Natural killer cell (primary cell): ENCODE measurements at regions not wholly inside any gene's neighbourhood (a gene's known extent, or its start where the extent isn't known, plus 50 kb on each side); places are given as distances from the start of the nearest gene placed in this dataset.

Experiments
- ATAC-seq, 3 donors: fragments of 150-1000 bp in 2 of 3; fragments of 200-7000 bp in 1 of 3; cut with Tn5 transposase; 1 replicate in 1 of 3; 2 replicates in 2 of 3; pipeline ENCODE4 v1.10.0; 2021; ENCODE audit warnings: mild to moderate bottlenecking in 2 of 3, moderate library complexity in 2 of 3
- DNase-seq, 2 donors: peaks; one replicate each; pipeline versions ENCODE4 v3.0.0 to v3.0.0-alpha.2; 2013 to 2021; ENCODE audit warnings: mixed read lengths in 1 of 2
- H3K27ac ChIP-seq: one replicate; pipeline ENCODE4 v1.5.1; 2013; ENCODE audit warnings: mild to moderate bottlenecking, low read length
- H3K27me3 ChIP-seq: one replicate; pipeline ENCODE4 v1.6.1; 2013; ENCODE audit warnings: low read length; ENCODE audit not compliant: control insufficient read depth, insufficient read depth
- H3K36me3 ChIP-seq: one replicate; pipeline ENCODE4 v1.6.1; 2013; ENCODE audit warnings: low read length; ENCODE audit not compliant: control insufficient read depth, insufficient read depth
- H3K4me1 ChIP-seq: one replicate; pipeline ENCODE4 v1.6.1; 2013; ENCODE audit warnings: low read length; ENCODE audit not compliant: control insufficient read depth, insufficient read depth
- H3K4me3 ChIP-seq: one replicate; pipeline ENCODE4 v1.5.1; 2013; ENCODE audit warnings: low read length
- H3K9me3 ChIP-seq: one replicate; pipeline ENCODE4 v1.6.1; 2013; ENCODE audit warnings: low read length; ENCODE audit not compliant: control insufficient read depth, insufficient read depth
- H3K27ac Mint-ChIP-seq, 2 donors: one replicate each; pipeline ENCODE4 v1.8.0; 2022; ENCODE audit warnings: mild to moderate bottlenecking in 2 of 2, mixed read lengths in 2 of 2, moderate library complexity in 1 of 2
- H3K27me3 Mint-ChIP-seq, 2 donors: one replicate each; pipeline ENCODE4 v1.8.0; 2022; ENCODE audit warnings: low read depth in 2 of 2, mixed read lengths in 2 of 2
- H3K36me3 Mint-ChIP-seq: one replicate; pipeline ENCODE4 v1.8.0; 2022; ENCODE audit warnings: mixed read lengths
- H3K4me1 Mint-ChIP-seq, 2 donors: one replicate each; pipeline ENCODE4 v1.8.0; 2022; ENCODE audit warnings: mixed read lengths in 2 of 2
- H3K4me3 Mint-ChIP-seq: one replicate; pipeline ENCODE4 v1.8.0; 2022; ENCODE audit warnings: mild to moderate bottlenecking, moderate library complexity, mixed read lengths
- H3K9me3 Mint-ChIP-seq, 2 donors: one replicate each; pipeline ENCODE4 v1.8.0; 2022; ENCODE audit warnings: mixed read lengths in 2 of 2
- CTCF ChIP-seq: fragments of 200-600 bp; IDR thresholded peaks from one replicate; pipeline ENCODE4 v1.8.0; 2022; ENCODE audit warnings: antibody characterized with exemption
- WGBS: methylation state at CpG from one replicate; pipeline ENCODE4 v1.1.7; 2013; ENCODE audit warnings: missing lambda C conversion rate; ENCODE audit not compliant: insufficient coverage; 5-methylcytosine and 5-hydroxymethylcytosine counted together
- intact Hi-C: fragments of 100-400 bp; cut with micrococcal nuclease; formaldehyde crosslinking; loops from one replicate; pipeline ENCODE4 v1.14.2; 2022

GRCh38 chr4:38411981-38412536 is 251.9 kb upstream of the KLF3 start:
- ATAC-seq = no peak
- H3K27ac ChIP-seq = no peak overlapping the region
- no peak for DNase-seq
- no peaks in the 10 kb centered on the region for H3K27me3 ChIP-seq
- no peaks in the 10 kb centered on the region for H3K9me3 ChIP-seq
- no peaks in the 10 kb centered on the region for H3K4me1 ChIP-seq
- Mint-ChIP-seq H3K9me3 (no peaks in the 10 kb centered on the region), H3K4me3 (no peak overlapping the region), H3K4me1 (peaks cover 0 to 6% of the 10 kb centered on the region in 2 donors), H3K36me3 (no peaks in the 10 kb centered on the region), H3K27me3 (peaks cover 0 to 5% of the 10 kb centered on the region in 2 donors), H3K27ac (no peak overlapping the region)
- no peak overlapping the region for H3K4me3 ChIP-seq
- intact Hi-C loops = no loop called here
- TF ChIP-seq CTCF = no peak
- H3K36me3 ChIP-seq = no peaks in the 10 kb centered on the region
- 76% methylated on average over 5 of the region's 5 CpGs for WGBS

GRCh38 chr4:38413524-38414341 is 250.3 kb upstream of the KLF3 start:
- DNase-seq (no peak), ATAC-seq (no peak)
- Histone ChIP-seq H3K27me3 (no peaks in the 10 kb centered on the region), H3K4me3 (no peak overlapping the region), H3K27ac (no peak overlapping the region), H3K4me1 (no peaks in the 10 kb centered on the region), H3K36me3 (no peaks in the 10 kb centered on the region), H3K9me3 (no peaks in the 10 kb centered on the region)
- H3K36me3 Mint-ChIP-seq = no peaks in the 10 kb centered on the region
- peaks cover 0 to 6% of the 10 kb centered on the region in 2 donors for H3K4me1 Mint-ChIP-seq
- H3K9me3 Mint-ChIP-seq = no peaks in the 10 kb centered on the region
- no peak overlapping the region for H3K27ac Mint-ChIP-seq
- no peak overlapping the region for H3K4me3 Mint-ChIP-seq
- TF ChIP-seq CTCF = no peak
- peaks cover 0 to 5% of the 10 kb centered on the region in 2 donors for H3K27me3 Mint-ChIP-seq
- intact Hi-C loops = no loop called here
- 100% methylated on average over 2 of the region's 2 CpGs for WGBS

GRCh38 chr4:38414410-38414809 is 249.6 kb upstream of the KLF3 start:
- Mint-ChIP-seq H3K4me1 (peaks cover 0 to 6% of the 10 kb centered on the region in 2 donors), H3K9me3 (no peaks in the 10 kb centered on the region), H3K27me3 (peaks cover 0 to 5% of the 10 kb centered on the region in 2 donors), H3K27ac (no peak overlapping the region), H3K36me3 (no peaks in the 10 kb centered on the region), H3K4me3 (no peak overlapping the region)
- H3K9me3 ChIP-seq = no peaks in the 10 kb centered on the region
- H3K4me3 ChIP-seq = no peak overlapping the region
- intact Hi-C loops = no loop called here
- TF ChIP-seq CTCF = no peak
- no peak overlapping the region for H3K27ac ChIP-seq
- no peaks in the 10 kb centered on the region for H3K27me3 ChIP-seq
- no peaks in the 10 kb centered on the region for H3K4me1 ChIP-seq
- ATAC-seq = no peak
- no peaks in the 10 kb centered on the region for H3K36me3 ChIP-seq
- no peak for DNase-seq
